ENCODE measurements at regions not wholly inside any gene's neighbourhood (a gene's known extent, or its start where the extent isn't known, plus 50 kb on each side); places are given as distances from the start of the nearest gene placed in this dataset.
"Not testable (repeated sequence)": the region's sequence is repeated elsewhere in the genome, so short reads cannot be mapped to it uniquely, and the experiment has no call there.

DNA sequence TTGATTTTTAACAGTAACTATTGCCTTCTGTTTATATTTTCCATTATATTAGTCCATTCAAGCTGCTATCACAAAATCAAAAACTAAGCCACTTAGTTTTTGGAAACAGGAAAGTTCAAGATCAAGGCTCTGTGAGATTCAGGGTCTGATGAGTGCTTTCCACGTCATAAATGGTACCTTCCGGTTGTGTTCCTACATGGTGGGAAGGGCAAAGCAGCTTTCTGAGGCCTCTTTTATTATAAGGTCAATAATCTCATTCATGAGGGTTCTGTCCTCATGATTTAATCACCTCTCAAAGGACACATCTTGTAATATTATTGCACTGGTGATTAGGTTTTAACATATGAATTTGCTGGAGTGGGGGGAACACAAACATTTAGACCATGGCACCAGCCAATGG, 152.0 kb downstream of the VGLL3 start:
- Histone ChIP-seq H3K9me3 (replicated peaks in 1 of 11) (no peaks in the 10 kb centered on the region), H3K4me3 (no peak overlapping the region), H3K27me3 (no peaks in the 10 kb centered on the region), H3K4me1 (no peaks in the 10 kb centered on the region), H4K20me1 (no peaks in the 10 kb centered on the region), H3K36me3 (no peaks in the 10 kb centered on the region), H3K9ac (no peak overlapping the region), H3K4me2 (no peak overlapping the region), H3K27ac (no peak overlapping the region)
- no peak for TF ChIP-seq Cebpa-rat (IDR thresholded peaks at IDR 0.05)

DNA sequence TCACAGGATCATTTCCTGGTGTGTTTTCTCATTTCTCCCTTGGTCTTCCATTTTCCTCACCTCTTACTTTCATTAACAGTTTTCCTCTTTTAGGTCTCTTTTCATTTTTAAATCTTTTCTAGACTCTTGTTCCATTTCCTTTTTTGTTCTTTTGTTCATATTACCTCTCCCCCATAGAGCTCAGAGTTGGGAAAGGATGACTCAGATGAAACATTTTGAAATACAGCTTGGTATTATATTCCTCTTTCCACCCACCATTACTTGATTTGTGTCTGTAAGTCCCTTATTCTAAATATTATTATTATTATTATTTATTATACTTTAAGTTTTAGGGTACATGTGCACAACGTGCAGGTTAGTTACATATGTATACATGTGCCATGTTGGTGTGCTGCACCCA, 153.1 kb downstream of the VGLL3 start:
- no peak for TF ChIP-seq Cebpa-rat (IDR thresholded peaks at IDR 0.05)
- Histone ChIP-seq H3K36me3 (no peaks in the 10 kb centered on the region), H3K4me3 (no peak overlapping the region), H4K20me1 (no peaks in the 10 kb centered on the region), H3K4me2 (no peak overlapping the region), H3K9ac (no peak overlapping the region), H3K27ac (no peak overlapping the region), H3K9me3 (replicated peaks in 1 of 11) (no peaks in the 10 kb centered on the region), H3K4me1 (no peaks in the 10 kb centered on the region), H3K27me3 (no peaks in the 10 kb centered on the region)

DNA sequence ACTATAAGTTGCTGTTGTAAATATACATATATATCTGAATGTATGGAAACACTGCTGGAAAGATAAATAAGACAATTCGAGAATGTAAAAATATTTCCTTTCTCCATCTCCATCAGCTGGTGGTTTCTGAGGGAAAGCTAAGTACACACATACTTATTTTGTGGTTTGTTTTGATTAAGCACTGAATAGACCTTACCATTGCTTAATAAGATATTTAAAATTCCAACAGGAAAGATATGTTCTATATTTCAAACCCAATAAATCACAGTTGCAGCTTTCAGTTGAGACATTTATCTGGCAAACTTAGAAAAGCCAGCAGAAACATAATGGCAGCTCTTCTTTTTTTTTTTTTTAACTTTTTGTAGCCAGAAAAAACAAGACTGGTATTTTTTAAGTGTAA, 160.4 kb downstream of the VGLL3 start:
- Histone ChIP-seq H3K4me2 (no peak overlapping the region), H3K36me3 (no peaks in the 10 kb centered on the region), H4K20me1 (no peaks in the 10 kb centered on the region), H3K9ac (no peak overlapping the region), H3K9me3 (replicated peaks in 1 of 11) (no peaks in the 10 kb centered on the region), H3K4me1 (no peaks in the 10 kb centered on the region), H3K27ac (no peak overlapping the region), H3K4me3 (no peak overlapping the region), H3K27me3 (no peaks in the 10 kb centered on the region)
- TF ChIP-seq Cebpa-rat (IDR thresholded peaks at IDR 0.05) = no peak

DNA sequence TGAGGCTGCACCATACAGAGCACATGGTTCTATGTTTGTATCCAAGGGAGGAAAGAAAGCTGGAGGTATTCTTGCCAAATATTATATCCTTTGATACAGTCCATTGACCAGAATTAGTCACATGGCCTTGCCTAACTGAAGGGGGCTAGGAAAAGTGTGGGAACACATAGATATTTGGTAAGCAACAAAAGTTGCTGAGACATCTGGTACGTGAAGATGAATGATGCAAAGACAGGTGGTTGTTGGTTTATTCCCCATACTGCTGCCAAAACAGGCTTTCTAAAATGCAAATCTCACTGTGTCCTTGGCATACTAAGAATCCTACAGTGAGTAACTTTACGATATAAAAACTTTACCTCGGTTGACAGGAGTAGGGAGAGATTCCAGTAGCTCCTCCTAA, 162.2 kb downstream of the VGLL3 start:
- H3K4me2 ChIP-seq = no peak overlapping the region
- H3K27me3 ChIP-seq = no peaks in the 10 kb centered on the region
- no peak overlapping the region for H3K27ac ChIP-seq
- no peak overlapping the region for H3K9ac ChIP-seq
- TF ChIP-seq Cebpa-rat (IDR thresholded peaks at IDR 0.05) = no peak
- no peaks in the 10 kb centered on the region for H3K9me3 ChIP-seq (replicated peaks in 1 of 11)
- no peaks in the 10 kb centered on the region for H3K4me1 ChIP-seq
- no peak overlapping the region for H3K4me3 ChIP-seq
- H3K36me3 ChIP-seq = no peaks in the 10 kb centered on the region
- H4K20me1 ChIP-seq = no peaks in the 10 kb centered on the region

DNA sequence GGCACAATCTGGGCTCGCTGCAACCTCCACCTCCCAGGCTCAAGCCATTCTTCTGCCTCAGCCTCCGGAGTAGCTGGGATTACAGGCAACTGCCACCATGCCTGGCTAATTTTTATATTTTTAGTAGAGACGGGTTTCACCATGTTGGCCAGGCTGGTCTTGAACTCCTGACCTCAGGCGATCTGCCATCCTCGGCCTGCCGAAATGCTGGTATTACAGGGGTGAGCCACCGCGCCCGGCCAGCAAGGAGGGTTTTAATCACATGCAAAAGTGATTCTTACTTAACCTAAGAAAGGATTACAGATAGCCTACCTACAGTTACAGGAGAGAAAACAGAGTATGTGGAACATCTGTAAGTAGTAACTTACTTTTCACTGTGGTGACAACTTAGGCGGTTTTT, 163.4 kb downstream of the VGLL3 start:
- H3K4me2 ChIP-seq; H3K4me3 ChIP-seq; H3K36me3 ChIP-seq; H3K9ac ChIP-seq; H3K27me3 ChIP-seq; H3K4me1 ChIP-seq; H4K20me1 ChIP-seq; H3K27ac ChIP-seq; H3K9me3 ChIP-seq (replicated peaks in 1 of 11): not testable (repeated sequence)

DNA sequence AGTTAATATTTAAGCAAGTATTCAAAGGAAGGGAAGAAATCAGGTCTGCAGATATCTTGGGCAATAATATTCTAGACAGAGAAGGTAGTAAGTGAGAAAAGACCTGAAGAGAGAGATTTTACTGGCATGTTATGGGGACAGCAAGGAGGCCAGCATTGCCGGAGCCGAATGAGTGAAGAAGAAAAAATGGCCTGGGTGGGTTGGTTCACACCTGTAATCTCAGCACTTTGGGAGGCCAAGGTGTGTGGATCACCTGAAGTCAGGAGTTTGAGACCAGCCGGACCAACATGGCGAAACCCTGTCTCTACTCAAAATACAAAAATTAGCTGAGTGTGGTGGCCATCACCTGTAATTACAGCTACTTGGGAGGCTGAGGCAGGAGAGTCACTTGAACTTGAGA, 164.7 kb downstream of the VGLL3 start:
- no peak for TF ChIP-seq Cebpa-rat (IDR thresholded peaks at IDR 0.05)
- Histone ChIP-seq H3K27me3 (no peaks in the 10 kb centered on the region), H3K27ac (no peak overlapping the region), H3K9ac (no peak overlapping the region), H4K20me1 (no peaks in the 10 kb centered on the region), H3K4me1 (no peaks in the 10 kb centered on the region), H3K36me3 (no peaks in the 10 kb centered on the region), H3K4me3 (no peak overlapping the region), H3K4me2 (no peak overlapping the region), H3K9me3 (replicated peaks in 1 of 11) (no peaks in the 10 kb centered on the region)

DNA sequence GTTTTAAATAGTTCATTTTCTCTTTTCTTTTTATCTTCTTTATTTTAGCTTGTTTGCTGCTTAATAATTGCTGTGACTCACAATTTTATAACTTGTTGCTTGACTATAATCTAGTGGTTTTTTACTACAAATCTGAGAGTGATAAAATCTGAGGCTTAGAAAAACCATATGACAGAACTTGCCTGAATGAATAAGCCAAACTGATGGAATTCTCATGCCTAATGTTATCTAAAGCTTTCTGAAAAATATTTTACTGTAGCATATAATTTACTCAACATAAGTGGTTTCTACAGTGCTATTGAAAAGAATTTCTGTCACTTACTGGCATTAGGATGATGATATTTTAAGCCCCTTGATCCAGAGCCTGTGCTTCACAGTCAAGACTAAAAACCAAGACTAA, 175.1 kb downstream of the VGLL3 start:
- no peak overlapping the region for H3K9ac ChIP-seq
- no peak overlapping the region for H3K27ac ChIP-seq
- H4K20me1 ChIP-seq = no peaks in the 10 kb centered on the region
- no peaks in the 10 kb centered on the region for H3K36me3 ChIP-seq
- H3K4me2 ChIP-seq = no peak overlapping the region
- H3K27me3 ChIP-seq = no peaks in the 10 kb centered on the region
- TF ChIP-seq Cebpa-rat (IDR thresholded peaks at IDR 0.05) = no peak
- no peaks in the 10 kb centered on the region for H3K9me3 ChIP-seq (replicated peaks in 1 of 11)
- H3K4me1 ChIP-seq = no peaks in the 10 kb centered on the region
- H3K4me3 ChIP-seq = no peak overlapping the region

DNA sequence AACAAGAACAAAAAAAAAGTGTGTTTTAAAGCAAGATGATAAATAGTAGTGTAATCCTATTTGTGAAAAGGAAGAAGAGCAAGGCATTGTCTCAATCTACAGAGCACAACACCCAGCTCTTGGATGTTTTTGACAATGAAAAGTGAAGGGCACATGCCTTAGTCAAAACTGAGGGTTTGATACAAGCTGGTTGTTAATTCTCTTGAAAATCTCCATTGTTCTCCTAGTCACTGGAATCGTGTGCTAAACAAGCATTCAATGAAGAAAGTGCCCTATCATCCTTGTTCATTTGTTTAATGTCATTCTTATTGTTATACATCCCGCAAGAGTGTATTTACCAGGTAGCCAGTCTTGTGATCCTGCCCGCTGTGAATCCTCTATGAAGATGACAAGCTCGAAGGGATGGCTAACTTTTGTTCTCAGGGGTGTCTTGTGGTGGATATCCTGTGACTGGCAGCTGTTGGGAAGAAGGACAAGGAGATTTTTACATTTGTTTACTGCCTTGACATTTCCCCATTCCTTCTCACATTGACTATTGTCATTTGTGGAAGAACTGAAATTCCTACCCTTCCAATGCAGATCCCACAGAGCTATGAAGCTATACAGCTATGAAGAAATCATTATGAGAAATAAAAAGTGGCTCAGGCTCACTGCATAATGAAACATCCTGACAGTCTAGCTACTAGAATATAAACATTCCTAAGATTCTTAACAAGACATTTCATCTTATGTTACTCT, 175.9 kb downstream of the VGLL3 start:
- no peak overlapping the region for H3K4me2 ChIP-seq
- H3K4me1 ChIP-seq = no peaks in the 10 kb centered on the region
- no peak overlapping the region for H3K9ac ChIP-seq
- no peaks in the 10 kb centered on the region for H3K27me3 ChIP-seq
- H3K4me3 ChIP-seq = no peak overlapping the region
- no peaks in the 10 kb centered on the region for H3K9me3 ChIP-seq (replicated peaks in 1 of 11)
- H3K36me3 ChIP-seq = no peaks in the 10 kb centered on the region
- no peaks in the 10 kb centered on the region for H4K20me1 ChIP-seq
- TF ChIP-seq Cebpa-rat (IDR thresholded peaks at IDR 0.05) = no peak
- H3K27ac ChIP-seq = no peak overlapping the region

DNA sequence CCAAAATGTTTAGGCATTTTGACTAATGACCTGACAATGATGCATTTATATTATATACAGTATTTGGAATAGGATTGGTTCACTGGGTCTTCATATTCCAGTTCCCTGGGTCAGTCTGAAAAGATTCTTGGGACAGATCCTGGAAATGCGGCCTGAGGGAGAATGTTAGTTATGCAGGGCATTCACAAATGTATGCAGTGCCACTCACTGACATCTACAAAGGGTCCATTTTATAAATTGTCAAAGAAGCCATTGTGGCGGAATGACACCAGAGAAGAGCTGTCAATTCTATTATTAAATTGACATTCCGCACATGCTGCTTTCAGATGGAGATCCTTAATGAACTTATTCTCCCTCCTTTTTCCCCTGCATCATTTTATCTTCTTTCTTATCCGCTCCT, 176.6 kb downstream of the VGLL3 start:
- no peak overlapping the region for H3K4me2 ChIP-seq
- H3K27me3 ChIP-seq = no peaks in the 10 kb centered on the region
- H3K36me3 ChIP-seq = no peaks in the 10 kb centered on the region
- no peak overlapping the region for H3K4me3 ChIP-seq
- no peak for TF ChIP-seq Cebpa-rat (IDR thresholded peaks at IDR 0.05)
- H3K9me3 ChIP-seq (replicated peaks in 1 of 11) = no peaks in the 10 kb centered on the region
- no peaks in the 10 kb centered on the region for H3K4me1 ChIP-seq
- H3K9ac ChIP-seq = no peak overlapping the region
- no peak overlapping the region for H3K27ac ChIP-seq
- no peaks in the 10 kb centered on the region for H4K20me1 ChIP-seq

DNA sequence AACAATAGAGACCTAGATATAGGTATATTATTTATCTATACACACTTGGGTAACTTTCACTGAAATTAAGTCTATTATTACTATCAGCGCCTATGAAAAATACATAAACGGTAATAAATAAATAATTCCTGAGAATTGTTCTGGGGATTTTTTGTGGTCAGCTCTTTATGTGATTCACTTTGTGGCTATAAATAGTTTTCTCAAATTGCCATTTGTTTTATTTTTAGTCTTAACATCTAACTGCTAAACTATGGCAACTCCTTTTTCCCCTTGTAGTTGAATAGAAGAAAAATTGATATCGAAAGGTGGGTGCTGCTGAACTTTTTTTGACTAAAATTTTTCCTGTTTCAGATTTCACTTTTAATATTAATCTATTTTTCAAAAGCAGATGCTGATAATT, 189.0 kb downstream of the VGLL3 start:
- TF ChIP-seq Cebpa-rat (IDR thresholded peaks at IDR 0.05) = no peak
- Histone ChIP-seq H3K4me2 (no peak overlapping the region), H3K4me1 (no peaks in the 10 kb centered on the region), H3K9me3 (replicated peaks in 1 of 11) (peaks cover 0 to 6% (median 0%) of the 10 kb centered on the region in 11 experiments; a peak in 2 of 22 replicates), H3K4me3 (no peak overlapping the region), H3K27ac (no peak overlapping the region), H4K20me1 (no peaks in the 10 kb centered on the region), H3K36me3 (no peaks in the 10 kb centered on the region), H3K9ac (no peak overlapping the region), H3K27me3 (no peaks in the 10 kb centered on the region)

Data from BLaER1 treated with 17β-estradiol and CSF1 and Interleukin-3, amounts not matched to agents 10 nM and 100 nM (cell line).